ENCODE measurements at regions not wholly inside any gene's neighbourhood (a gene's known extent, or its start where the extent isn't known, plus 50 kb on each side); places are given as distances from the start of the nearest gene placed in this dataset.

- ATAC-seq: no peak
- DNase-seq: no peak
- no peaks in the 10 kb centered on the region for H3K9me3 Mint-ChIP-seq
- H3K36me3 Mint-ChIP-seq (ENCODE audit: low read depth): no peaks in the 10 kb centered on the region
- ChIA-PET CTCF (interaction anchor here (1.0 to 1.1 kb wide), 2 partner anchors 13 to 883 kb away, joined by 3 read pairs; no protein-coding TSS in a partner anchor), POLR2A (interaction anchor here (0.5 to 1.3 kb wide), 4 partner anchors 13 to 82 kb away, joined by 3 to 4 read pairs (median 3); no protein-coding TSS in a partner anchor)
- no peaks in the 10 kb centered on the region for H3K27me3 Mint-ChIP-seq
- H3K27ac Mint-ChIP-seq: no peak overlapping the region
- intact Hi-C loops (cut with micrococcal nuclease): no loop called here
- TF ChIP-seq CTCF (IDR thresholded peaks at IDR 0.05): no peak
- H3K4me1 Mint-ChIP-seq (ENCODE audit: low read depth): peaks cover 35% of the 10 kb centered on the region
- no peak overlapping the region for H3K4me3 Mint-ChIP-seq
Measured at GRCh38 chr6:14661691-14662090, 544.1 kb downstream of the CD83 start.

- Mint-ChIP-seq H3K36me3 (ENCODE audit: low read depth) (no peaks in the 10 kb centered on the region), H3K9me3 (no peaks in the 10 kb centered on the region), H3K4me1 (ENCODE audit: low read depth) (peaks cover 20% of the 10 kb centered on the region), H3K4me3 (no peak overlapping the region), H3K27me3 (no peaks in the 10 kb centered on the region), H3K27ac (peak overlapping the region; percentile 82)
- peak; percentile 23 for DNase-seq
- ChIA-PET CTCF (no interaction called here), POLR2A (no interaction called here)
- intact Hi-C loops (cut with micrococcal nuclease): no loop called here
- no peak for TF ChIP-seq CTCF (IDR thresholded peaks at IDR 0.05)
- peak; percentile 59 for ATAC-seq
Measured at GRCh38 chr6:14664112-14664601, 546.6 kb downstream of the CD83 start.

- no peaks in the 10 kb centered on the region for H3K9me3 Mint-ChIP-seq
- CTCF ChIA-PET: no interaction called here
- intact Hi-C loops (cut with micrococcal nuclease): no loop called here
- no peaks in the 10 kb centered on the region for H3K27me3 Mint-ChIP-seq
- DNase-seq (peak; percentile 19), ATAC-seq (peak; percentile 13)
- no peak overlapping the region for H3K4me3 Mint-ChIP-seq
- H3K36me3 Mint-ChIP-seq (ENCODE audit: low read depth): no peaks in the 10 kb centered on the region
- POLR2A ChIA-PET: interaction anchor here (0.8 kb wide), 1 partner anchor 10 kb away, joined by 4 read pairs; no protein-coding TSS in a partner anchor
- no peak for TF ChIP-seq CTCF (IDR thresholded peaks at IDR 0.05)
- H3K27ac Mint-ChIP-seq: peak overlapping the region; percentile 82
- peaks cover 20% of the 10 kb centered on the region for H3K4me1 Mint-ChIP-seq (ENCODE audit: low read depth)
Measured at GRCh38 chr6:14664621-14665315, 547.2 kb downstream of the CD83 start.

- ChIA-PET CTCF (no interaction called here), POLR2A (no interaction called here)
- Mint-ChIP-seq H3K4me1 (ENCODE audit: low read depth) (peaks cover 20% of the 10 kb centered on the region), H3K27ac (no peak overlapping the region), H3K27me3 (no peaks in the 10 kb centered on the region), H3K4me3 (no peak overlapping the region), H3K9me3 (no peaks in the 10 kb centered on the region), H3K36me3 (ENCODE audit: low read depth) (no peaks in the 10 kb centered on the region)
- intact Hi-C loops (cut with micrococcal nuclease): no loop called here
- ATAC-seq (peak; percentile 67), DNase-seq (peak; percentile 69)
- TF ChIP-seq CTCF (IDR thresholded peaks at IDR 0.05): no peak
Measured at GRCh38 chr6:14665827-14666724, 548.5 kb downstream of the CD83 start.

- Mint-ChIP-seq H3K4me3 (no peak overlapping the region), H3K27me3 (no peaks in the 10 kb centered on the region), H3K4me1 (ENCODE audit: low read depth) (peaks cover 16% of the 10 kb centered on the region), H3K9me3 (no peaks in the 10 kb centered on the region), H3K36me3 (ENCODE audit: low read depth) (no peaks in the 10 kb centered on the region), H3K27ac (no peak overlapping the region)
- DNase-seq (no peak), ATAC-seq (no peak)
- intact Hi-C loops (cut with micrococcal nuclease): no loop called here
- no peak for TF ChIP-seq CTCF (IDR thresholded peaks at IDR 0.05)
- ChIA-PET POLR2A (no interaction called here), CTCF (no interaction called here)
Measured at GRCh38 chr6:14670806-14671205, 553.2 kb downstream of the CD83 start.
